MM.1S (cell line): ENCODE measurements at regions not wholly inside any gene's neighbourhood (a gene's known extent, or its start where the extent isn't known, plus 50 kb on each side); places are given as distances from the start of the nearest gene placed in this dataset.

Experiments
- DNase-seq: peaks from one replicate; pipeline ENCODE4 v3.0.0-alpha.2; 2015
- H2AFZ ChIP-seq: fragments of 300-600 bp; sonication (generic); 2 replicates; pipeline ENCODE4 v1.6.0; 2016; ENCODE audit warnings: antibody characterized with exemption, low read length
- H3F3A ChIP-seq: fragments of 300-600 bp; sonication (generic); 2 replicates; pipeline ENCODE4 v1.6.1; 2016; ENCODE audit warnings: mild to moderate bottlenecking, antibody characterized with exemption, low read length, moderate library complexity, mixed read lengths; ENCODE audit not compliant: insufficient read depth
- H3K27ac ChIP-seq: fragments of 300-600 bp; sonication (generic); 2 replicates; pipeline ENCODE4 v1.5.1; 2016; ENCODE audit warnings: mild to moderate bottlenecking, low read length
- H3K27me3 ChIP-seq: fragments of 300-600 bp; sonication (generic); replicated peaks from 2 replicates; pipeline ENCODE4 v1.6.0; 2016; ENCODE audit warnings: low read length; ENCODE audit not compliant: insufficient read depth
- H3K36me3 ChIP-seq: fragments of 300-600 bp; sonication (generic); replicated peaks from 2 replicates; pipeline ENCODE4 v1.6.1; 2016; ENCODE audit warnings: mild to moderate bottlenecking, low read length, mixed read lengths; ENCODE audit not compliant: insufficient read depth
- H3K4me1 ChIP-seq: fragments of 300-600 bp; sonication (generic); 2 replicates; pipeline ENCODE4 v1.6.1; 2016; ENCODE audit warnings: low read length, mixed read lengths
- H3K4me2 ChIP-seq: fragments of 300-600 bp; sonication (generic); 2 replicates; pipeline ENCODE4 v1.6.0; 2016; ENCODE audit warnings: low read depth, low read length
- H3K4me3 ChIP-seq: fragments of 300-600 bp; sonication (generic); 2 replicates; pipeline ENCODE4 v1.5.1; 2016; ENCODE audit warnings: low read length, mixed read lengths
- H3K79me2 ChIP-seq: fragments of 300-600 bp; sonication (generic); 2 replicates; pipeline ENCODE4 v1.6.1; 2016; ENCODE audit warnings: mixed run types, low read length, mixed read lengths
- H3K9ac ChIP-seq: fragments of 300-600 bp; sonication (generic); 2 replicates; pipeline ENCODE4 v1.6.1; 2016; ENCODE audit warnings: low read length, mixed read lengths
- H3K9me2 ChIP-seq: fragments of 300-600 bp; sonication (generic); replicated peaks from 2 replicates; pipeline ENCODE4 v1.6.1; 2016; ENCODE audit warnings: mild to moderate bottlenecking, low read length, mixed read lengths; ENCODE audit not compliant: insufficient read depth
- H3K9me3 ChIP-seq: fragments of 300-600 bp; sonication (generic); replicated peaks from 2 replicates; pipeline ENCODE4 v1.6.1; 2016; ENCODE audit warnings: mild to moderate bottlenecking, low read length, mixed read lengths; ENCODE audit not compliant: insufficient read depth
- H4K20me1 ChIP-seq: fragments of 300-600 bp; sonication (generic); 2 replicates; pipeline ENCODE4 v1.6.1; 2016; ENCODE audit warnings: mild to moderate bottlenecking, low read length, moderate library complexity, mixed read lengths; ENCODE audit not compliant: insufficient read depth
- CTCF ChIP-seq: fragments of 300-600 bp; sonication (generic); IDR thresholded peaks from 2 replicates; pipeline ENCODE4 v1.5.1; 2016; ENCODE audit warnings: antibody characterized with exemption, low read length, mixed read lengths
- EZH2 ChIP-seq: fragments of 300-600 bp; sonication (generic); optimal IDR thresholded peaks from 2 replicates; pipeline ENCODE3; 2017; ENCODE audit warnings: low read depth, mild to moderate bottlenecking, antibody characterized with exemption, low read length, mixed read lengths
- EZH2phosphoT487 ChIP-seq: fragments of 300-600 bp; sonication (generic); IDR thresholded peaks from 2 replicates; pipeline ENCODE4 v1.6.1; 2018; ENCODE audit warnings: antibody characterized with exemption, low read length

DNA sequence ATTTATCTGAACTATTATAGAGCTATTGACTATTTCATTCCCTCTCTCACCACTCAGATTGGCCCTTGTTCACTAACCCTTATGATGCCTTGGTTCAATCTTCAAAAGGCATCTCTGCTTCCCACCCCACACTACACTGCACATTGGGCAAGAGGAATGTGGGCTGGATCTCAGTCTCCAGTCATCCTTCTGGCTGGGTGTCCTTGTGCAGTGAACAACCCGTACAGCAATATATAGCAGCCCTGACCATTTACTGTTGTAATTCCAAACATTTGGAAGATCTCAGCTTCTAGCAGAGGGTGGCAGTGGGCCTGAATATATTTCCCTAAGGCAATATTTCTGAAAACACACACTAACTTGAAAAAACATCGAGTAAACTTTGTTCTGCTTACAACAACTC lies 199.2 kb upstream of the GDNF start:
- Histone ChIP-seq H3K27me3 (no peaks in the 10 kb centered on the region), H3K4me2 (no peak overlapping the region), H4K20me1 (no peaks in the 10 kb centered on the region), H3K79me2 (no peaks in the 10 kb centered on the region), H3K36me3 (no peaks in the 10 kb centered on the region), H3K9ac (no peak overlapping the region), H3F3A (no peaks in the 10 kb centered on the region), H3K27ac (no peak overlapping the region), H2AFZ (no peak overlapping the region), H3K9me3 (no peaks in the 10 kb centered on the region), H3K4me1 (no peaks in the 10 kb centered on the region), H3K9me2 (no peaks in the 10 kb centered on the region), H3K4me3 (no peak overlapping the region)
- no peak for DNase-seq
- TF ChIP-seq EZH2phosphoT487, result no peak
- TF ChIP-seq EZH2, result no peak
- no peak for TF ChIP-seq CTCF

DNA sequence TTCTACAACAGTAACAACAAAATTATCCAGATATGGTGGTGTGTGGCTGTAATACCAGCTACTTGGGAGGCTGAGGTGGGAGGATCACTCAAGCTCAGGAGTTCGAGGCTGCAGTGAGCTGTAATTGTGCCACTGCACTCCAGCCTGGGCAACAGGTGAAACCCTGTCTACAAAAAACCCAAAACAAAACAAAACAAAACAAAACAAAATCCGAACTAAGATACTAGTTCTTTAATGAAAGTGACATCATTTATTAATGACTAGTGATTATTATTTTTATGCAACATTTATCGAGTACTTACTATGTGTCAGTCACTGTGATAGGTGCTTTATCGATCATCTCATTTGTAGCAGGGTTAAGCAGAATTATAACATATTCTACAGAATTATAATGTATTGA lies 196.9 kb upstream of the GDNF start:
- Histone ChIP-seq H2AFZ (no peak overlapping the region), H3K36me3 (no peaks in the 10 kb centered on the region), H3K4me2 (no peak overlapping the region), H3K79me2 (no peaks in the 10 kb centered on the region), H4K20me1 (no peaks in the 10 kb centered on the region), H3K9me2 (no peaks in the 10 kb centered on the region), H3K27ac (no peak overlapping the region), H3K27me3 (no peaks in the 10 kb centered on the region), H3K4me1 (no peaks in the 10 kb centered on the region), H3F3A (no peaks in the 10 kb centered on the region), H3K9ac (no peak overlapping the region), H3K4me3 (no peak overlapping the region), H3K9me3 (no peaks in the 10 kb centered on the region)
- no peak for TF ChIP-seq EZH2phosphoT487
- no peak for TF ChIP-seq EZH2
- no peak for TF ChIP-seq CTCF
- no peak for DNase-seq

GRCh38 chr5:38032149-38032548 lies 192.3 kb upstream of the GDNF start:
- Histone ChIP-seq H3K4me3 (no peak overlapping the region), H3K4me1 (no peaks in the 10 kb centered on the region), H3K27me3 (no peaks in the 10 kb centered on the region), H4K20me1 (no peaks in the 10 kb centered on the region), H3F3A (no peaks in the 10 kb centered on the region), H3K9ac (no peak overlapping the region), H3K9me2 (no peaks in the 10 kb centered on the region), H3K36me3 (no peaks in the 10 kb centered on the region), H3K27ac (no peak overlapping the region), H3K4me2 (no peak overlapping the region), H3K9me3 (no peaks in the 10 kb centered on the region), H3K79me2 (no peaks in the 10 kb centered on the region), H2AFZ (no peak overlapping the region)
- DNase-seq, result no peak
- TF ChIP-seq EZH2phosphoT487, result no peak
- TF ChIP-seq EZH2, result no peak
- TF ChIP-seq CTCF, result no peak
